Endothelial cell of umbilical vein (primary cell): ENCODE measurements at regions not wholly inside any gene's neighbourhood (a gene's known extent, or its start where the extent isn't known, plus 50 kb on each side); places are given as distances from the start of the nearest gene placed in this dataset.

Experiments
- BruUV-seq: library from RNA; stranded (reverse); fragments of 400-500 nt; replicated peaks from 2 replicates; lab custom pipeline; 2021; lab: Mats Ljungman, UMichigan
- CTCF ChIA-PET: fragments of 300-600, 350-600 bp; sonication (Branson Sonifier 250); formaldehyde crosslinking; loops from one replicate; lab custom pipeline; 2021; ENCODE audit warnings: antibody characterized with exemption, inconsistent platforms; lab: Charles Lee
- POLR2A ChIA-PET: fragments of 300-600, 350-600 bp; sonication (Branson Sonifier 250); formaldehyde crosslinking; loops from one replicate; lab custom pipeline; 2021; ENCODE audit warnings: antibody characterized with exemption, inconsistent platforms; lab: Charles Lee
- DNase-seq: peaks from one replicate; pipeline ENCODE4 v3.0.0-alpha.2; 2011; ENCODE audit warnings: low read depth, low spot score
- FAIRE-seq: peaks from 2 replicates; lab custom pipeline; 2011; peaks lifted over from hg19 to GRCh38; lab: Jason Lieb, UNC
- H2AFZ ChIP-seq: 2 replicates; pipeline ENCODE4 v1.6.0; 2012; ENCODE audit warnings: low read depth, low read length, control low read depth, inconsistent platforms
- H3K27ac ChIP-seq: 2 replicates; pipeline ENCODE4 v1.5.1; 2011; ENCODE audit warnings: low read depth, mild to moderate bottlenecking, control low read depth, low read length, moderate library complexity; ENCODE audit not compliant: insufficient read depth
- H3K27me3 ChIP-seq, 2 experiments: 2 replicates each; pipeline versions ENCODE4 v1.6.0 to v1.6.1; 2011; ENCODE audit warnings: low read length in 2 of 2, mixed read lengths in 1 of 2; ENCODE audit not compliant: control insufficient read depth in 2 of 2, insufficient read depth in 2 of 2
- H3K36me3 ChIP-seq, 2 experiments: 2 replicates in 1 of 2; 3 replicates in 1 of 2; pipeline ENCODE4 v1.5.1; 2011; ENCODE audit warnings: low read length in 2 of 2, mild to moderate bottlenecking in 1 of 2, moderate library complexity in 1 of 2; ENCODE audit not compliant: control insufficient read depth in 2 of 2, insufficient read depth in 2 of 2; ENCODE audit errors: extremely low read depth in 1 of 2
- H3K4me1 ChIP-seq: 3 replicates; pipeline ENCODE4 v1.5.1; 2011; ENCODE audit warnings: mild to moderate bottlenecking, low read length; ENCODE audit not compliant: control insufficient read depth, insufficient read depth; ENCODE audit errors: extremely low read depth
- H3K4me2 ChIP-seq: 2 replicates; pipeline ENCODE4 v1.6.1; 2011; ENCODE audit warnings: low read length, control low read depth, mixed read lengths; ENCODE audit not compliant: insufficient read depth
- H3K4me3 ChIP-seq, 3 experiments: fragments of 200-600 bp in 1 of 3; sonication (generic), shearing (Covaris generic) in 1 of 3; replicated peaks in 1 of 3; 2 replicates each; pipeline ENCODE4 v1.5.1; 2011 to 2016; ENCODE audit warnings: control low read depth in 3 of 3, low read length in 3 of 3, mild to moderate bottlenecking in 2 of 3, inconsistent platforms in 1 of 3, low read depth in 1 of 3, moderate library complexity in 1 of 3; ENCODE audit not compliant: insufficient read depth in 1 of 3
- H3K79me2 ChIP-seq: 2 replicates; pipeline ENCODE4 v1.6.0; 2012; ENCODE audit warnings: low read length, inconsistent platforms; ENCODE audit not compliant: control insufficient read depth, insufficient read depth
- H3K9ac ChIP-seq: replicated peaks from 2 replicates; pipeline ENCODE3; 2011; ENCODE audit warnings: low read length, control low read depth; ENCODE audit not compliant: insufficient read depth; ENCODE audit errors: extremely low read depth
- H3K9me1 ChIP-seq: replicated peaks from 3 replicates; pipeline ENCODE4 v1.6.0; 2011; ENCODE audit warnings: mild to moderate bottlenecking, low read length; ENCODE audit not compliant: control insufficient read depth, insufficient read depth; ENCODE audit errors: extremely low read depth
- H3K9me3 ChIP-seq: replicated peaks from 2 replicates; pipeline ENCODE4 v1.5.1; 2012; ENCODE audit warnings: low read length, inconsistent platforms; ENCODE audit not compliant: control insufficient read depth, insufficient read depth
- H4K20me1 ChIP-seq: replicated peaks from 2 replicates; pipeline ENCODE3; 2011; ENCODE audit warnings: mild to moderate bottlenecking, low read length; ENCODE audit not compliant: control insufficient read depth, insufficient read depth; ENCODE audit errors: extremely low read depth
- EZH2 ChIP-seq: IDR thresholded peaks from 2 replicates; pipeline ENCODE4 v1.6.1; 2012; ENCODE audit warnings: borderline replicate concordance, low read depth, mild to moderate bottlenecking, moderate library complexity, low read length, inconsistent platforms; ENCODE audit not compliant: severe bottlenecking
- FOS ChIP-seq: IDR thresholded peaks from 2 replicates; pipeline ENCODE4 v1.6.1; 2011; ENCODE audit warnings: mild to moderate bottlenecking, low read length, moderate library complexity, borderline replicate concordance; ENCODE audit not compliant: insufficient read depth
- JUN ChIP-seq: IDR thresholded peaks from 2 replicates; pipeline ENCODE4 v1.6.1; 2011; ENCODE audit warnings: borderline replicate concordance, low read depth; ENCODE audit not compliant: insufficient read length, insufficient read depth
- POLR2A ChIP-seq: IDR thresholded peaks from 2 replicates; pipeline ENCODE4 v1.6.1; 2012; ENCODE audit warnings: low read depth, mild to moderate bottlenecking, control low read depth, low read length
- POLR2AphosphoS5 ChIP-seq: IDR thresholded peaks from 2 replicates; pipeline ENCODE4 v1.6.1; 2012; ENCODE audit warnings: low read depth, mild to moderate bottlenecking, control low read depth, low read length, moderate library complexity; ENCODE audit not compliant: insufficient read depth
- dilution Hi-C: fragments of 300-500 bp; cut with MboI; formaldehyde crosslinking; loops from one replicate; pipeline ENCODE4 v1.15.0; 2019; ENCODE audit warnings: low sequenced_read_pairs; ENCODE audit not compliant: extremely low pct_ligation_motif_present
- intact Hi-C: fragments of 100-400 bp; cut with micrococcal nuclease; formaldehyde crosslinking; loops from one replicate; pipeline ENCODE4 v1.10.0; 2022
- TF ChIP-seq, protein P1 (sequence below), 2 donors: IDR thresholded peaks; 1 replicate in 1 of 2; 2 replicates in 1 of 2; pipeline ENCODE4 v1.5.1; 2011; ENCODE audit warnings: low read length in 2 of 2, mild to moderate bottlenecking in 2 of 2, moderate library complexity in 2 of 2, control low read depth in 1 of 2, inconsistent platforms in 1 of 2, low read depth in 1 of 2; ENCODE audit not compliant: insufficient read depth in 1 of 2; ENCODE audit errors: extremely low read depth in 1 of 2
- TF ChIP-seq, protein P2 (sequence below): IDR thresholded peaks from 2 replicates; pipeline ENCODE4 v1.6.1; 2011; ENCODE audit not compliant: insufficient read depth, insufficient read length

DNA sequence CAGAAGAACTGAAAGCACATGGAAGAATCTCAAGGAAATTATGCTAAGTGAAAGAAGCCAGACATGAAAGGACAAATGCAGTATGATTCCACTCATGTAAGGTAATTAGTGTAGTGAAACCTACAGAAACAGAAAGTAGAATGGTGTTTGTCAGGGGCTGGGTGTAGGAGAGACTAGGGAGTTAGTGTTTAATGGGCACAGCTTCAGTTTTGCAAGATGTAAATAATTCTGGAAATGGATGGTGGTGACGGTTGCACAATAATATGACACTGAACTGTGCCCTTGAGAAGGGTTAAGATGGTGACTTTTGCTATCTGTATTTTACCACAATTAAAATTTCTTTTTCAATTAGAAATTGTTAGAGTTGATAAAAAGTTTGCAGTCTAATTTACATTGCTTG lies 157.3 kb upstream of the ADCY1 start:
- TF ChIP-seq, protein P1, sequence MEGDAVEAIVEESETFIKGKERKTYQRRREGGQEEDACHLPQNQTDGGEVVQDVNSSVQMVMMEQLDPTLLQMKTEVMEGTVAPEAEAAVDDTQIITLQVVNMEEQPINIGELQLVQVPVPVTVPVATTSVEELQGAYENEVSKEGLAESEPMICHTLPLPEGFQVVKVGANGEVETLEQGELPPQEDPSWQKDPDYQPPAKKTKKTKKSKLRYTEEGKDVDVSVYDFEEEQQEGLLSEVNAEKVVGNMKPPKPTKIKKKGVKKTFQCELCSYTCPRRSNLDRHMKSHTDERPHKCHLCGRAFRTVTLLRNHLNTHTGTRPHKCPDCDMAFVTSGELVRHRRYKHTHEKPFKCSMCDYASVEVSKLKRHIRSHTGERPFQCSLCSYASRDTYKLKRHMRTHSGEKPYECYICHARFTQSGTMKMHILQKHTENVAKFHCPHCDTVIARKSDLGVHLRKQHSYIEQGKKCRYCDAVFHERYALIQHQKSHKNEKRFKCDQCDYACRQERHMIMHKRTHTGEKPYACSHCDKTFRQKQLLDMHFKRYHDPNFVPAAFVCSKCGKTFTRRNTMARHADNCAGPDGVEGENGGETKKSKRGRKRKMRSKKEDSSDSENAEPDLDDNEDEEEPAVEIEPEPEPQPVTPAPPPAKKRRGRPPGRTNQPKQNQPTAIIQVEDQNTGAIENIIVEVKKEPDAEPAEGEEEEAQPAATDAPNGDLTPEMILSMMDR (IDR thresholded peaks at IDR 0.05; ENCODE audit: extremely low read depth in 1 of 2, insufficient read depth in 1 of 2, low read depth in 1 of 2, low read length in 2 of 2): no peak
- TF ChIP-seq FOS (no peak), EZH2 (no peak), POLR2A (no peak), JUN (no peak)
- Histone ChIP-seq H3K9me3 (no peaks in the 10 kb centered on the region), H3K27me3 (no peaks in the 10 kb centered on the region), H4K20me1 (no peaks in the 10 kb centered on the region), H3K9ac (no peak overlapping the region), H2AFZ (no peak overlapping the region), H3K9me1 (no peaks in the 10 kb centered on the region), H3K79me2 (no peaks in the 10 kb centered on the region), H3K36me3 (no peaks in the 10 kb centered on the region), H3K27ac (no peak overlapping the region), H3K4me2 (no peak overlapping the region), H3K4me3 (no peak overlapping the region), H3K4me1 (no peaks in the 10 kb centered on the region)
- dilution Hi-C loops: no loop called here
- CTCF ChIA-PET: no interaction called here
- FAIRE-seq (no peak), DNase-seq (no peak)
- POLR2A ChIA-PET: no interaction called here
- no TSS peak for BruUV-seq
- intact Hi-C loops: no loop called here

DNA sequence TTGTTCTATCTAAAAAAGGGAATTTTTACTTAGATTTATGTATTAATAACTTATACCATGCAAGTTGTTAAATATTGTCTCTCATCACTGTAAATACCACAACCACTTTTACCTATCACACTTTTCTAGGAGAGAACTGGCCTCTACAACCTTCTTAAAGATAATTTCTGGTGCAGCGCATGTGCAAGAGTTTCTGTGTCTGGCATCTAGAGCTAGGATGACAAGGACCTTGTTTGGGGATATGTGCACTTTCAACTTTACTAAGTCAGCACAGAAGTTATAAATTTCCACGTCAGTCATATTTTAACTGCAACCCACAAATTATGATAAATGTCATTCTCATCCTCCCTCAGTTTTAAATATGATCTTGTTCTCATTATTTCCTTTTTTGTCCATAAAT lies 156.9 kb upstream of the ADCY1 start:
- H3K4me1 ChIP-seq: no peaks in the 10 kb centered on the region
- TF ChIP-seq POLR2A: no peak
- TF ChIP-seq, protein P2, sequence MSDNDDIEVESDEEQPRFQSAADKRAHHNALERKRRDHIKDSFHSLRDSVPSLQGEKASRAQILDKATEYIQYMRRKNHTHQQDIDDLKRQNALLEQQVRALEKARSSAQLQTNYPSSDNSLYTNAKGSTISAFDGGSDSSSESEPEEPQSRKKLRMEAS: no peak
- no peak for TF ChIP-seq POLR2AphosphoS5
- TF ChIP-seq, protein P1 (IDR thresholded peaks at IDR 0.05; ENCODE audit: extremely low read depth in 1 of 2, insufficient read depth in 1 of 2, low read depth in 1 of 2, low read length in 2 of 2): no peak
- no peak overlapping the region for H3K4me3 ChIP-seq
- no peaks in the 10 kb centered on the region for H3K27me3 ChIP-seq
- intact Hi-C loops: no loop called here
- DNase-seq (no peak), FAIRE-seq (no peak)
- no peaks in the 10 kb centered on the region for H3K36me3 ChIP-seq
- H3K9ac ChIP-seq: no peak overlapping the region
- CTCF ChIA-PET: no interaction called here
- H3K9me1 ChIP-seq: no peaks in the 10 kb centered on the region
- POLR2A ChIA-PET: no interaction called here
- no peaks in the 10 kb centered on the region for H3K9me3 ChIP-seq
- no peak overlapping the region for H3K4me2 ChIP-seq
- H3K79me2 ChIP-seq: no peaks in the 10 kb centered on the region
- H4K20me1 ChIP-seq: no peaks in the 10 kb centered on the region
- BruUV-seq: no TSS peak
- dilution Hi-C loops: no loop called here
- no peak overlapping the region for H2AFZ ChIP-seq
- H3K27ac ChIP-seq: no peak overlapping the region
